T-helper 1 cell treated with Interleukin-12 subunit alpha and Interleukin-12 subunit beta and Interleukin-4 antibody, amounts not matched to agents 30 ng/mL and 1 ng/mL, for 36 hours (primary cell): ENCODE measurements at regions not wholly inside any gene's neighbourhood (a gene's known extent, or its start where the extent isn't known, plus 50 kb on each side); places are given as distances from the start of the nearest gene placed in this dataset.

Source experiments
- intact Hi-C: fragments of 100-400 bp; cut with micrococcal nuclease; formaldehyde crosslinking; loops from one replicate; pipeline ENCODE4 v1.15.1; 2024

- intact Hi-C loops = no loop called here
Observed at GRCh38 chr1:30437059-30437576, 286.3 kb downstream of the MATN1 start.

GRCh38 chr1:30427545-30427944 is 295.8 kb downstream of the MATN1 start:
- intact Hi-C loops = no loop called here

GRCh38 chr1:30425046-30425445 is 298.3 kb downstream of the MATN1 start:
- intact Hi-C loops = no loop called here

GRCh38 chr1:30423570-30423969 is 299.8 kb downstream of the MATN1 start:
- intact Hi-C loops = no loop called here

GRCh38 chr1:30422251-30422650 is 301.1 kb downstream of the MATN1 start:
- intact Hi-C loops = no loop called here

- intact Hi-C loops = no loop called here
Observed at GRCh38 chr1:30420519-30421050, 302.8 kb downstream of the MATN1 start.

GRCh38 chr1:30419831-30420230 is 303.6 kb downstream of the MATN1 start:
- intact Hi-C loops = no loop called here

- intact Hi-C loops = no loop called here
Observed at GRCh38 chr1:30418939-30419720, 304.3 kb downstream of the MATN1 start.

GRCh38 chr1:30418061-30418938 is 305.1 kb downstream of the MATN1 start:
- intact Hi-C loops = no loop called here

GRCh38 chr1:30417701-30418046 is 305.7 kb downstream of the MATN1 start:
- intact Hi-C loops = no loop called here

GRCh38 chr1:30417001-30417700 is 306.2 kb downstream of the MATN1 start:
- intact Hi-C loops = no loop called here

- intact Hi-C loops = no loop called here
Observed at GRCh38 chr1:30416221-30416820, 307.1 kb downstream of the MATN1 start.

- intact Hi-C loops = no loop called here
Observed at GRCh38 chr1:30415171-30415940, 308.0 kb downstream of the MATN1 start.

GRCh38 chr1:30414851-30415165 is 308.6 kb downstream of the MATN1 start:
- intact Hi-C loops = no loop called here

GRCh38 chr1:30414086-30414850 is 309.1 kb downstream of the MATN1 start:
- intact Hi-C loops = no loop called here

- intact Hi-C loops = no loop called here
Observed at GRCh38 chr1:30413606-30414005, 309.8 kb downstream of the MATN1 start.

GRCh38 chr1:30413111-30413440 is 310.3 kb downstream of the MATN1 start:
- intact Hi-C loops = no loop called here

GRCh38 chr1:30412241-30413110 is 310.9 kb downstream of the MATN1 start:
- intact Hi-C loops = no loop called here

- intact Hi-C loops = no loop called here
Observed at GRCh38 chr1:30411206-30411605, 312.2 kb downstream of the MATN1 start.
